ENCODE measurements at regions not wholly inside any gene's neighbourhood (a gene's known extent, or its start where the extent isn't known, plus 50 kb on each side); places are given as distances from the start of the nearest gene placed in this dataset.

GRCh38 chr6:6788394-6789032 lies 200.0 kb downstream of the LY86 start:
- Mint-ChIP-seq H3K36me3 (peaks cover 6% of the 10 kb centered on the region), H3K27ac (no peak overlapping the region)
- TF ChIP-seq CTCF (IDR thresholded peaks at IDR 0.05; ENCODE audit: unreplicated experiment): no peak

GRCh38 chr6:6790393-6790792 lies 201.9 kb downstream of the LY86 start:
- Mint-ChIP-seq H3K36me3 (peaks cover 6% of the 10 kb centered on the region), H3K27me3 (ENCODE audit: low read depth) (no peaks in the 10 kb centered on the region), H3K4me1 (peaks cover 2% of the 10 kb centered on the region), H3K27ac (no peak overlapping the region), H3K9me3 (peaks cover 10% of the 10 kb centered on the region), H3K4me3 (no peak overlapping the region)
- no peak for TF ChIP-seq CTCF (IDR thresholded peaks at IDR 0.05; ENCODE audit: unreplicated experiment)
- no peak for DNase-seq (ENCODE audit: low spot score in 2 of 2, unreplicated experiment in 2 of 2)

More at GRCh38 chr6:6788394-6789032, 200.0 kb downstream of the LY86 start:
- H3K9me3 Mint-ChIP-seq: peaks cover 10% of the 10 kb centered on the region
- peaks cover 16% of the 10 kb centered on the region for H3K4me1 Mint-ChIP-seq
- no peaks in the 10 kb centered on the region for H3K27me3 Mint-ChIP-seq (ENCODE audit: low read depth)
- no peak for DNase-seq (ENCODE audit: low spot score in 2 of 2, unreplicated experiment in 2 of 2)
- H3K4me3 Mint-ChIP-seq: no peak overlapping the region

GRCh38 chr6:6790891-6791290 lies 202.4 kb downstream of the LY86 start:
- no peak for DNase-seq (ENCODE audit: low spot score in 2 of 2, unreplicated experiment in 2 of 2)
- H3K27ac Mint-ChIP-seq: no peak overlapping the region

GRCh38 chr6:6793388-6794250 lies 205.1 kb downstream of the LY86 start:
- Mint-ChIP-seq H3K4me1 (no peaks in the 10 kb centered on the region), H3K36me3 (no peaks in the 10 kb centered on the region), H3K4me3 (no peak overlapping the region), H3K27me3 (ENCODE audit: low read depth) (no peaks in the 10 kb centered on the region), H3K27ac (no peak overlapping the region), H3K9me3 (no peaks in the 10 kb centered on the region)
- DNase-seq (ENCODE audit: low spot score in 2 of 2, unreplicated experiment in 2 of 2): no peak
- no peak for TF ChIP-seq CTCF (IDR thresholded peaks at IDR 0.05; ENCODE audit: unreplicated experiment)

More at GRCh38 chr6:6790891-6791290, 202.4 kb downstream of the LY86 start:
- Mint-ChIP-seq H3K4me1 (no peaks in the 10 kb centered on the region), H3K9me3 (peaks cover 10% of the 10 kb centered on the region), H3K36me3 (peaks cover 6% of the 10 kb centered on the region), H3K4me3 (no peak overlapping the region), H3K27me3 (ENCODE audit: low read depth) (no peaks in the 10 kb centered on the region)
- no peak for TF ChIP-seq CTCF (IDR thresholded peaks at IDR 0.05; ENCODE audit: unreplicated experiment)

GRCh38 chr6:6795393-6795792 lies 206.9 kb downstream of the LY86 start:
- no peaks in the 10 kb centered on the region for H3K27me3 Mint-ChIP-seq (ENCODE audit: low read depth)
- H3K9me3 Mint-ChIP-seq: no peaks in the 10 kb centered on the region
- DNase-seq (ENCODE audit: low spot score in 2 of 2, unreplicated experiment in 2 of 2): no peak
- no peaks in the 10 kb centered on the region for H3K36me3 Mint-ChIP-seq
- no peak overlapping the region for H3K27ac Mint-ChIP-seq
- TF ChIP-seq CTCF (IDR thresholded peaks at IDR 0.05; ENCODE audit: unreplicated experiment): no peak
- no peak overlapping the region for H3K4me3 Mint-ChIP-seq
- peaks cover 2% of the 10 kb centered on the region for H3K4me1 Mint-ChIP-seq
